ENCODE measurements at regions not wholly inside any gene's neighbourhood (a gene's known extent, or its start where the extent isn't known, plus 50 kb on each side); places are given as distances from the start of the nearest gene placed in this dataset.

DNA sequence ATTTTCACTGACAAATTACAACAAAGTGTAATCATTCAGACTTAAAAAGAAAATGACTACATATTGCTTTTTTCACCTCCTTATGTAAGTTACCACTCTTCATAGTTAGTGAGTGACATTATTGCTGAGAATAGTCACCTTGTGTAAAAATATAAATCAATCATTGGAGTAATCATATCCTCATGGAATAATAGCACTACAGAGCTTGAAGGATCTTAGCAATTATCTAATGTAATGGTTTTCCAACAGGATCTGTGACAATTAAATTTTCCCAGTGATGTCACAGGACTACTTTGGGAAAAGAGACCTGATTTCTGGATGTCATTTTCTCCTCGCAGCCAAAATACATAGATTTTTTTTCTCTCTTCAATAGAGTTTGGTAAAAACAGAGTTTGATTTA is 833.0 kb upstream of the PCDH9 start:
- DNase-seq (ENCODE audit: extremely low read depth, insufficient read length), result no peak
- H3K27me3 ChIP-seq (replicated peaks; ENCODE audit: control insufficient read depth, insufficient read depth, low read length), result no peaks in the 10 kb centered on the region
- TF ChIP-seq, protein P1, sequence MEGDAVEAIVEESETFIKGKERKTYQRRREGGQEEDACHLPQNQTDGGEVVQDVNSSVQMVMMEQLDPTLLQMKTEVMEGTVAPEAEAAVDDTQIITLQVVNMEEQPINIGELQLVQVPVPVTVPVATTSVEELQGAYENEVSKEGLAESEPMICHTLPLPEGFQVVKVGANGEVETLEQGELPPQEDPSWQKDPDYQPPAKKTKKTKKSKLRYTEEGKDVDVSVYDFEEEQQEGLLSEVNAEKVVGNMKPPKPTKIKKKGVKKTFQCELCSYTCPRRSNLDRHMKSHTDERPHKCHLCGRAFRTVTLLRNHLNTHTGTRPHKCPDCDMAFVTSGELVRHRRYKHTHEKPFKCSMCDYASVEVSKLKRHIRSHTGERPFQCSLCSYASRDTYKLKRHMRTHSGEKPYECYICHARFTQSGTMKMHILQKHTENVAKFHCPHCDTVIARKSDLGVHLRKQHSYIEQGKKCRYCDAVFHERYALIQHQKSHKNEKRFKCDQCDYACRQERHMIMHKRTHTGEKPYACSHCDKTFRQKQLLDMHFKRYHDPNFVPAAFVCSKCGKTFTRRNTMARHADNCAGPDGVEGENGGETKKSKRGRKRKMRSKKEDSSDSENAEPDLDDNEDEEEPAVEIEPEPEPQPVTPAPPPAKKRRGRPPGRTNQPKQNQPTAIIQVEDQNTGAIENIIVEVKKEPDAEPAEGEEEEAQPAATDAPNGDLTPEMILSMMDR (IDR thresholded peaks at IDR 0.05; ENCODE audit: insufficient read depth, low read length, poor library complexity, severe bottlenecking), result no peak
- H3K4me3 ChIP-seq (replicated peaks; ENCODE audit: low read depth, low read length), result no peak overlapping the region
- H3K36me3 ChIP-seq (ENCODE audit: control insufficient read depth, insufficient read depth, low read length), result no peaks in the 10 kb centered on the region

DNA sequence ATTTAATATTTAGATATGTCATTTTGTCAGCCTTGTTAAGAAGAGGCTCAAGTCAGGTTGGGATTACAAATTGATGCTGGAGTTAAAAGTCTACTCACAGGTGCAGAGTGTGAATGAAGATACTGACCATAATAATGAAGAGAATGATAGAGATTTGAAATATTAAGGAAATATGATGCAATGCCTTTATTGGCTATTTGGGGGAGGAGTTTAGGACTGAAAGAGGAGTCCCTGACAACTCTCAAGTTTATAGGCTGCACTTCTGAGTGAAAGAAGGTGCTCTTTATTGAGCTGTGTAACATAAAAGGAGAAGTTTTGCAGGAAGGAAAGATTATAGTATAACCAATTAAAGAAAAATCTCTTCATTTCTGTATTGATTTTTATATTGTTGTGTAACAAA is 827.7 kb upstream of the PCDH9 start:
- Histone ChIP-seq H3K4me3 (replicated peaks; ENCODE audit: low read depth, low read length) (no peak overlapping the region), H3K27me3 (replicated peaks; ENCODE audit: control insufficient read depth, insufficient read depth, low read length) (no peaks in the 10 kb centered on the region), H3K36me3 (ENCODE audit: control insufficient read depth, insufficient read depth, low read length) (no peaks in the 10 kb centered on the region)
- TF ChIP-seq, protein P1 (IDR thresholded peaks at IDR 0.05; ENCODE audit: insufficient read depth, low read length, poor library complexity, severe bottlenecking), result no peak
- no peak for DNase-seq (ENCODE audit: extremely low read depth, insufficient read length)

DNA sequence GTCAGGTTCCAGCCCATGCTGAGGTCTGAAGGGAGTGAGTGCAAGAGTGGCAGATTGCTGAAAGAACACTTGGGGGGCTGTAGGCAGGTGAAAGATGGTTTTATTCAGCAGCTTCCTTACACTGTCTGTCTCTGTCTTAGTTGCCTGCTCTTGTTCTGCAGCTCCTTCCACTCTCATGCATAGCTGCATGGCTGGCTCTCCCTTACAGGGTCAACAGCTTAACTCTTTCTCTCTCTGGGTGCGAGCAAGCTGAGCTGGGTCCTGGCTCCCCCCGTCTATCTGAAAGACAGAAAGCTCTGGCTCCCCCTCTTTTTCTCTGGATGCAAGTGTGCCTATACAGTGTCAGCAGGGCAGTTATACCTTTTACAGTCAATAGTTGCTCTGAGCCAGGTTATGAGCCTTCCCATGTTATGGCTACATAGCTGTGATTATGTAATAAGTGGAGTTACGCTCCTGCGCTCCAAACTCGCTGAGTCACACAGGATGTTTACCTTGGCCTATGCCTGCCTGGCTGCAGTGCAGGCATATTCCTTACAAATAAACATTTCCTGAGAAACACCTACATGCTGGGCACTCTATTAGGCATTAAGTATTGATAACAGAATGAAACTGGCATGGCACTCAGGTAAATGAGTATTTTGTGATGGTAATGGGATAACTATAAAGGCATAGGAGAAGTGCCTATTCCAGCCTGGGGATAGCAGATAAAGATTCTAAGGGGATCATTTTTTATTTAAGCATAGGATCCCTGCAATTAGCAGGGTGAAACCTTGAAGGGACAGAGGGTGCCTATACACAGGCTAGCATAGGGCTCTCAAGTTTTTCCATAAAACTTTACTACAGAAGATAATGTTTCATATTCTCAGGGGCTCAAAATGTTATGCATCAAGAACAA is 826.9 kb upstream of the PCDH9 start:
- Histone ChIP-seq H3K36me3 (ENCODE audit: control insufficient read depth, insufficient read depth, low read length) (no peaks in the 10 kb centered on the region), H3K27me3 (replicated peaks; ENCODE audit: control insufficient read depth, insufficient read depth, low read length) (no peaks in the 10 kb centered on the region), H3K4me3 (replicated peaks; ENCODE audit: low read depth, low read length) (no peak overlapping the region)
- DNase-seq (ENCODE audit: extremely low read depth, insufficient read length), result no peak
- TF ChIP-seq, protein P1 (IDR thresholded peaks at IDR 0.05; ENCODE audit: insufficient read depth, low read length, poor library complexity, severe bottlenecking), result no peak

DNA sequence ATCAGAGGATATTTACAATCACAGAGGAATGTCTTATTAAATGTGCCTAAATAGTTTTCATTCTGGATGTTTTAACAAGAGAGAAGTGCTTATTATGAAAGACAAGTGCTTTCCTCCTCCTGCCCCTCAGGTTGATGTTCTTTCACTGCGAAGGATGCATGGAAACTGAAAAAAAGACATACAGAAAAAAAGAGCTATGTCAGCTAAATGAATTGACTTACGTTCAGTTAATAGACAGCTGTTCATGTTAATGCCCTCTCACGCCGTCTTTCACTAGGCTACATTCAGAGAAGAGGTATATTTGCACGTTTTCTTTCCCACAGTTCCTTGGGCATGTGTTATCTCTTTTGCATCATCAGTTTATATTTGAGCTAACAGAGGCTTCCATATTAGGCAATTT is 821.8 kb upstream of the PCDH9 start:
- TF ChIP-seq, protein P1 (IDR thresholded peaks at IDR 0.05; ENCODE audit: insufficient read depth, low read length, poor library complexity, severe bottlenecking), result no peak
- no peak overlapping the region for H3K4me3 ChIP-seq (replicated peaks; ENCODE audit: low read depth, low read length)
- H3K36me3 ChIP-seq (ENCODE audit: control insufficient read depth, insufficient read depth, low read length), result no peaks in the 10 kb centered on the region
- no peak for DNase-seq (ENCODE audit: extremely low read depth, insufficient read length)
- no peaks in the 10 kb centered on the region for H3K27me3 ChIP-seq (replicated peaks; ENCODE audit: control insufficient read depth, insufficient read depth, low read length)

DNA sequence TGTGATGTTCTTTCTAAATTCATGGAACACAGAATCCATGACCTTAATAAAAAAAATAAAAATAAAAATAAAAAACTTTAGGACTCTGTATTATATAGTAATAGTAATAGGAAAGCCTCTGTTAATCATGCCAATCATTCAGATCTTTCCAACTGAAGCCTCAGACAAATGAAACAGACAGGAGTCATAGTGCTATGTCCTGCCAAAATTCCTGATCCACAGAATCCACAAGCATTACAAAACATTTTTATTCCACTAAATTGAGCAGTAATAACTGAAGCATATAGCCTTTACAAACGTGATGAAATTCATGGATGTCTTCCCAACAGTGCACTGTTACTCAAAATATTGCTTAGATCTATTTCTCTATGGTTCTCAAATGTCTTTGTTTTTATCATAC is 820.6 kb upstream of the PCDH9 start:
- H3K36me3 ChIP-seq (ENCODE audit: control insufficient read depth, insufficient read depth, low read length), result no peaks in the 10 kb centered on the region
- H3K4me3 ChIP-seq (replicated peaks; ENCODE audit: low read depth, low read length), result no peak overlapping the region
- TF ChIP-seq, protein P1 (IDR thresholded peaks at IDR 0.05; ENCODE audit: insufficient read depth, low read length, poor library complexity, severe bottlenecking), result no peak
- DNase-seq (ENCODE audit: extremely low read depth, insufficient read length), result no peak
- H3K27me3 ChIP-seq (replicated peaks; ENCODE audit: control insufficient read depth, insufficient read depth, low read length), result no peaks in the 10 kb centered on the region
